Adipocyte (in vitro differentiated cells): ENCODE measurements at regions not wholly inside any gene's neighbourhood (a gene's known extent, or its start where the extent isn't known, plus 50 kb on each side); places are given as distances from the start of the nearest gene placed in this dataset.
"Not testable (repeated sequence)": the region's sequence is repeated elsewhere in the genome, so short reads cannot be mapped to it uniquely, and the experiment has no call there.

Experiments
- DNase-seq: peaks from one replicate; pipeline ENCODE4 v3.0.0-alpha.2; 2015; ENCODE audit warnings: low read depth
- H3K27me3 ChIP-seq: replicated peaks from 2 replicates; pipeline ENCODE4 v1.7.0; 2013; ENCODE audit warnings: mild to moderate bottlenecking, low read length, moderate library complexity; ENCODE audit not compliant: control insufficient read depth, insufficient read depth
- H3K36me3 ChIP-seq: 2 replicates; pipeline ENCODE4 v1.7.0; 2013; ENCODE audit warnings: low read length, mild to moderate bottlenecking, moderate library complexity; ENCODE audit not compliant: control insufficient read depth, insufficient read depth, severe bottlenecking
- H3K4me1 ChIP-seq: 2 replicates; pipeline ENCODE4 v1.7.0; 2013; ENCODE audit warnings: mild to moderate bottlenecking, low read length, moderate library complexity; ENCODE audit not compliant: control insufficient read depth, insufficient read depth
- H3K4me3 ChIP-seq: 2 replicates; pipeline ENCODE4 v1.7.0; 2013; ENCODE audit warnings: mild to moderate bottlenecking, low read length, moderate library complexity
- H3K9ac ChIP-seq: 2 replicates; pipeline ENCODE4 v1.7.0; 2013; ENCODE audit warnings: mild to moderate bottlenecking, low read length, moderate library complexity
- H3K9me3 ChIP-seq: 2 replicates; pipeline ENCODE4 v1.7.0; 2013; ENCODE audit warnings: mild to moderate bottlenecking, low read length, moderate library complexity; ENCODE audit not compliant: control insufficient read depth

- no peaks in the 10 kb centered on the region for H3K27me3 ChIP-seq
- H3K9ac ChIP-seq: no peak overlapping the region
- H3K36me3 ChIP-seq: no peaks in the 10 kb centered on the region
- peak; percentile 22 for DNase-seq
- no peaks in the 10 kb centered on the region for H3K9me3 ChIP-seq
- no peak overlapping the region for H3K4me3 ChIP-seq
- H3K4me1 ChIP-seq: peaks cover 9% of the 10 kb centered on the region
These were observed 427.9 kb downstream of the CDH11 start for GRCh38 chr16:64693946-64694345.

GRCh38 chr16:64687786-64688185, 434.1 kb downstream of the CDH11 start:
- Histone ChIP-seq H3K9ac (no peak overlapping the region), H3K27me3 (no peaks in the 10 kb centered on the region), H3K36me3 (no peaks in the 10 kb centered on the region), H3K4me1 (no peaks in the 10 kb centered on the region), H3K9me3 (no peaks in the 10 kb centered on the region), H3K4me3 (no peak overlapping the region)
- no peak for DNase-seq

DNA sequence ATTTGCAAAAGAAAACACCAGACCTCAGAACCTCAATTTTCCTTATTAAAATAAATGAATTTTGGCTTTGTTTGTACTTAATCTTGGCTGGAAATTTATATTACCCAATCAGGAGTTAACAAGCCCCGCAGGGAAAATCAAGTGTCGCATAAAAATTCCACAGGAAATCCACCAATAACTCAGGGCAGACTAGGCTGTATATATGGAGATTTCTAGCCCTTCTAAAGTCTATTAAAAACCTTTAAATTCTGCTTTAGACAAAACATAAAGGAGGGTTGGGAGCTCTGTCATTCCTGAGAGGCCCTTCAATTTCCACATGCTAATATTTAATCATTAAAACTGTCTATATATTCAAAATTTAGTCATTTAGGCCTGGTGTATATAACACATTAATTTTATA, 434.7 kb downstream of the CDH11 start:
- DNase-seq: no peak
- Histone ChIP-seq H3K36me3 (no peaks in the 10 kb centered on the region), H3K9me3 (no peaks in the 10 kb centered on the region), H3K27me3 (no peaks in the 10 kb centered on the region), H3K4me1 (no peaks in the 10 kb centered on the region), H3K4me3 (no peak overlapping the region), H3K9ac (no peak overlapping the region)

- H3K9me3 ChIP-seq: peaks cover 9% of the 10 kb centered on the region
- no peak for DNase-seq
These were observed 441.7 kb downstream of the CDH11 start for GRCh38 chr16:64679976-64680690.

GRCh38 chr16:64669573-64669972, 452.3 kb downstream of the CDH11 start:
- Histone ChIP-seq H3K9me3 (no peaks in the 10 kb centered on the region), H3K4me3 (no peak overlapping the region), H3K27me3 (no peaks in the 10 kb centered on the region), H3K36me3 (no peaks in the 10 kb centered on the region), H3K9ac (no peak overlapping the region), H3K4me1 (no peaks in the 10 kb centered on the region)
- no peak for DNase-seq

More at GRCh38 chr16:64679976-64680690, 441.7 kb downstream of the CDH11 start:
- H3K27me3 ChIP-seq: no peaks in the 10 kb centered on the region
- H3K9ac ChIP-seq: no peak overlapping the region
- no peaks in the 10 kb centered on the region for H3K4me1 ChIP-seq
- no peak overlapping the region for H3K4me3 ChIP-seq
- H3K36me3 ChIP-seq: no peaks in the 10 kb centered on the region

DNA sequence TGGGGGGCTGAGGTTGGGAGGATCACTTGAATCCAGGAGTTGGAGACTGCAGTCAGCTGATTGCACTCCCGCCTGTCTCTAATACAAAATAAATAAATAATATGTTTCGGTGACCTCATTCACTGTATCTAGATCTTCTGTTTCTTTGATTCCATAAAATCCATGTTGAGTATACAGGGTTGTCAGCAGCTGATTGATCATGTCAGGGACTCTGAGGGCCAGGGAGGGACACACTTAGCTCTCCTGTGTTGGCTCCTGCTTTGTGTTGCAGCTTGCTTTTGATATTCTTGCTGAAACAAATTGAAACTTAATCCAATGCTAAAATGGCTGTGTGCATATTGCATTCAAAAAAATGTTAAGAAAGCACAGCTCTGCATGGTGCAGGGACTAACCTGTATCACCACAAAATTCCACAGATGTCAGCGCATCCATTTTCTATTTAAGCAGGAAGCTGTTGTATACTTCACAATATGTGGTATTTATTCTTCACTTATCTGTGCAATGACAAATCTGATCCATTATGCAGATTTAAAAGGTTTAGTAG, 454.5 kb downstream of the CDH11 start:
- H3K27me3 ChIP-seq: no peaks in the 10 kb centered on the region
- no peaks in the 10 kb centered on the region for H3K9me3 ChIP-seq
- no peaks in the 10 kb centered on the region for H3K36me3 ChIP-seq
- no peak for DNase-seq
- H3K4me1 ChIP-seq: no peaks in the 10 kb centered on the region
- no peak overlapping the region for H3K9ac ChIP-seq
- no peak overlapping the region for H3K4me3 ChIP-seq

- H3K9me3 ChIP-seq, DNase-seq, H3K4me1 ChIP-seq, H3K27me3 ChIP-seq, H3K36me3 ChIP-seq, H3K9ac ChIP-seq, H3K4me3 ChIP-seq: not testable (repeated sequence)
These were observed 459.6 kb downstream of the CDH11 start for GRCh38 chr16:64662312-64662711.

DNA sequence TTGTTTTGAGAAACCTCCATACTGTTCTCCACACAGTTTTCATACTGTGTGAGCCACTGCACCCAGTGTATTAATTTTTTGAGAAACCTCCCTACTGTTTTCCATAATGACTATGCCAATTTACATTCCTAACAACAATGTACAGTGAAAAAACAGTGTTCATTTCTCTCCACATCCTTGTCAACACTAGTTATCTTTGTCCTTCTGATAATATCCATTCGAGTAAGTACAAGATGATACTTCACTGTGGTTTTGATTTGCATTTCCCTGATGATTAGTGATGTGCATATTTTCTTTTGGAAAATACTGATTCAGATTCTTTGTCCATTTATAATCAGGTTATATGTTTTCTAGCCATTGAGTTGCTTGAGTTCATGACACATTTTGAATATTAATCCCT, 462.0 kb downstream of the CDH11 start:
- H3K9ac ChIP-seq: no peak overlapping the region
- H3K4me3 ChIP-seq: no peak overlapping the region
- no peaks in the 10 kb centered on the region for H3K36me3 ChIP-seq
- H3K27me3 ChIP-seq: no peaks in the 10 kb centered on the region
- no peaks in the 10 kb centered on the region for H3K9me3 ChIP-seq
- no peaks in the 10 kb centered on the region for H3K4me1 ChIP-seq
- no peak for DNase-seq

DNA sequence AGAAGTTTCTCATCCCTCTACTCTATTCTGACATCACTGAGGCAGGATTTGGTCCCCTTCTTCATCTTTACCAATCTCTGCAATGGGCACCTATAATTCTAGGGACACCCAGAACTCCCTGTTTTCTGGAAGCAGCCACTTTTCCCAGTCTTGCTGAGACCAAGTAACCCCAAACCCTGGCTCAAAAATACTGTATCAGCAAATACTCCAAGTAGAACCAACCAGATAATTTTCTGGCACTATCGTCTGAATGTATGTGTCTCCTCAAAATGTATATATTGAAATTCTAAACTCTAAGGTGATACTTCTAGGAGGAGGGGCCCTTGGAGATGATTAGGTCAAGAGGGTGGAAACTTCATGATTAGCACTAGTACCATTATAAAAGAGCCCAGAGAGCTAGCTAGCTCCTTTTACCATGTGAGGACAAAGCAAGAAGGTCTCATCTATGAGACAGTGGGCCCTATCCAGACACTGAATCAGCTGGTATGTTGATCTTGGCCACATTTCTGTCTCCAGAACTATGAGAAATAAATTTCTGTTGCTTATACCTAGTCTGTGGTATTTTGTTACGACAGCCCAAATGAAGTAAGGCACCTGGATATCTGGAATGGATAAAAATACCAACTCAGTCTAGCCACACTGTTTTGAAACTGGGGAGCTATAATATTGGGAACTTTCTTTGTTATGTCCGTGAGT, 464.4 kb downstream of the CDH11 start:
- no peak overlapping the region for H3K9ac ChIP-seq
- H3K4me1 ChIP-seq: no peaks in the 10 kb centered on the region
- no peak overlapping the region for H3K4me3 ChIP-seq
- DNase-seq: peak; percentile 57
- H3K27me3 ChIP-seq: no peaks in the 10 kb centered on the region
- no peaks in the 10 kb centered on the region for H3K36me3 ChIP-seq
- no peaks in the 10 kb centered on the region for H3K9me3 ChIP-seq

DNA sequence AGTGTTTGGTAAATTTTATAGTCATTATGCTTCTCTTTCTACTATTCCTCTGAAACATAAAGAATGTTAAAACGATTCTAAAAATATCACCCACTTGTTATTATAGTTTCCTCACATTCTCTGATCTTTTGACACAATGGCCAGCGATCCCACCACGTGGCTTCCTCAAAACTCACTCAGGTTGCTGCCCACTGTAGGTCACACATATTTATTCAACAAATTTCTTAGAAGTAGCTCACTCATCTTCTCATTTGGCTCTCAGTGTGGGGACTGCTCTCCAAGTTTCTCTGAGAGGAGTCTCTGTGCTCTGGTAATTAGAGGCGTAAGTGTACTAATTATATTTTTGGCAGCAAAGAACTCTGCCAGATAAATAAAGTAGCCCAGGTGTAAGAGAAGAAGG, 465.4 kb downstream of the CDH11 start:
- Histone ChIP-seq H3K36me3 (no peaks in the 10 kb centered on the region), H3K9me3 (no peaks in the 10 kb centered on the region), H3K4me3 (no peak overlapping the region), H3K4me1 (no peaks in the 10 kb centered on the region), H3K27me3 (no peaks in the 10 kb centered on the region), H3K9ac (no peak overlapping the region)
- DNase-seq: no peak

GRCh38 chr16:64654178-64654577, 467.7 kb downstream of the CDH11 start:
- no peak overlapping the region for H3K4me3 ChIP-seq
- no peaks in the 10 kb centered on the region for H3K36me3 ChIP-seq
- H3K4me1 ChIP-seq: no peaks in the 10 kb centered on the region
- no peaks in the 10 kb centered on the region for H3K27me3 ChIP-seq
- DNase-seq: peak; percentile 61
- peaks cover 3% of the 10 kb centered on the region for H3K9me3 ChIP-seq
- no peak overlapping the region for H3K9ac ChIP-seq
